CD4-positive, alpha-beta T cell treated with Interleukin-17A for 4 hours (primary cell): ENCODE measurements at regions not wholly inside any gene's neighbourhood (a gene's known extent, or its start where the extent isn't known, plus 50 kb on each side); places are given as distances from the start of the nearest gene placed in this dataset.
"Not testable (repeated sequence)": the region's sequence is repeated elsewhere in the genome, so short reads cannot be mapped to it uniquely, and the experiment has no call there.

Source experiments
- DNase-seq: peaks from one replicate; pipeline ENCODE4 v3.0.0-alpha.2; 2020; ENCODE audit warnings: mixed read lengths

- DNase-seq: no peak
These were observed 766.3 kb downstream of the DNAJB9 start for GRCh38 chr7:109335951-109336350.

DNA sequence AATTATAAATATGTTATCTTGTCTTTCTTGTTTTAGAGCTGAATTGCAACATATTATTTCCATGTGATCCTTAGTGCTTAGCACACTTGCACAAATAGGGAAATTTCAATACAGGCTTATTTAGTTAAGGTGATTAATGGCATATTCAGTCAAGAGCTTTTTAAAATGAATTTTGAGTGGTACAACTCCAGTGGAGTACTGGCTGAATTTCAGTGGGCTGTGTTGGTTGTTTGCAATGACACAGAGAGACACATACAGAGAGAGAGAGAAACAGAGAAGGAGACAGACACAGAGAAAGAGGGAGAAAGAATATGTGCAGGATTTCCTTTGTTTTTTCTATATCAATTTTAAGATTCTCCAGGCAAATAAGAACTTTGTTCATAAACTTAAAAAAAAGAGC is 766.9 kb downstream of the DNAJB9 start:
- no peak for DNase-seq

GRCh38 chr7:109343678-109344077 is 774.0 kb downstream of the DNAJB9 start:
- no peak for DNase-seq

- DNase-seq: no peak
These were observed 781.8 kb downstream of the DNAJB9 start for GRCh38 chr7:109351493-109351892.

DNA sequence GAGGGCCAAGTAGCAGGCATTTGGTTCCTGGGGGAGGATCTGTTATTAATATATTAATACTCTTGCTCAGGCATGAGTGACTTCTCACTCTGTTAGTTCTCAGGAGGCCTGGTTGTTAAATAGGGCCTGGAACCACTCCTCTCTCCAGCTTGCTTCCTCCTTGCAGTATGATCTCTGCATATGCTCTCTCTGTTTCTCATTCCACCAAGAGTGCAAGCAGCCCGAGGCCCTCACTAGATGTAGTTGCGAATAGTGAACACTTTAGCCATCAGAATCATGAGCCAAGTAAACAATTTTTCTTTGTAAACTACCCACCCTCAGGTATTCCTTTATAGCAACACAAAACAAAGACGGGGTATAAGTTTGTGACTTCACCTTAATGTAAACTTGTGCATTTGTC is 784.3 kb downstream of the DNAJB9 start:
- no peak for DNase-seq

- DNase-seq: no peak
These were observed 784.9 kb downstream of the DNAJB9 start for GRCh38 chr7:109354552-109354951.

- DNase-seq: no peak
These were observed 806.1 kb downstream of the DNAJB9 start for GRCh38 chr7:109375823-109376222.

GRCh38 chr7:109376576-109376975 is 806.9 kb downstream of the DNAJB9 start:
- DNase-seq: no peak

GRCh38 chr7:109377076-109377884 is 807.6 kb downstream of the DNAJB9 start:
- no peak for DNase-seq

- DNase-seq: no peak
These were observed 817.3 kb downstream of the DNAJB9 start for GRCh38 chr7:109386959-109387358.

GRCh38 chr7:109387530-109387929 is 817.9 kb downstream of the DNAJB9 start:
- no peak for DNase-seq

DNA sequence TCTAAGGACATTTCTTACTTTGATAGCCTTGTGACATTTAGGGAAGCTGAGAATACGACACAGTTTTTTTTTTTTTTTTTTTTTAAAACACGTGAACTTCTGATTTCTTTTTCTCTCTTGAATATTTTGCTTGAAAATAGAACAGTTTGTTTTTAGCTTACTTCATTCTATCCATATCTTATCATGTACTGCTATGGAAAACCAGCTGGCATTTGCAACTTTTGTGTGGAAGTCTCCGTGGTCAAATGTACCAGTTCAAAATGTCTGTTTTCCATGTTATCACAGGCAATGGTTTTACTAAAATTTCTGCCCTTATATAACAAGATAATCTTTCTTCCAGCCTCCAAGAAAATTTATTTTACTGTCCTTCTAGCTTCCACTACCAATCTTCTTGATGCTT is 821.6 kb downstream of the DNAJB9 start:
- no peak for DNase-seq

DNA sequence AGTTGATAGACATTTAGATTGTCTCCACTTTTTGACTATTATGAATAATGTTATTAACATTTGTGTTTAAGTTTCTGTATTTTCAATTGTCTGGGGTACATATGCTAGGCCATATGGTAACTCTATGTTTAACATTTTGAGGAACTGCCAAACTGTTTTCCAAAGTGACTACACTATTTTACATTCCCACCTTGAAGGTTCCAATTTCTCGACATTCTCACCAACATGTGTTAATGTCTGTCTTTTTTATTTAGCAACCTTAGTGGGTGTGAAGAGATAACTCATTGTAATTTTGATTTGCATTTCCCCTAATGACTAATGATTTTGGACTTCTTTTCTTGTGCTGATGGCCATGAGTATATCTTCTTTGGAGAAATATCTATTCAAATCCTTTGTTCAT is 832.4 kb downstream of the DNAJB9 start:
- no peak for DNase-seq

- DNase-seq: no peak
These were observed 838.1 kb downstream of the DNAJB9 start for GRCh38 chr7:109407756-109408155.

- no peak for DNase-seq
These were observed 868.3 kb downstream of the DNAJB9 start for GRCh38 chr7:109437957-109438356.

DNA sequence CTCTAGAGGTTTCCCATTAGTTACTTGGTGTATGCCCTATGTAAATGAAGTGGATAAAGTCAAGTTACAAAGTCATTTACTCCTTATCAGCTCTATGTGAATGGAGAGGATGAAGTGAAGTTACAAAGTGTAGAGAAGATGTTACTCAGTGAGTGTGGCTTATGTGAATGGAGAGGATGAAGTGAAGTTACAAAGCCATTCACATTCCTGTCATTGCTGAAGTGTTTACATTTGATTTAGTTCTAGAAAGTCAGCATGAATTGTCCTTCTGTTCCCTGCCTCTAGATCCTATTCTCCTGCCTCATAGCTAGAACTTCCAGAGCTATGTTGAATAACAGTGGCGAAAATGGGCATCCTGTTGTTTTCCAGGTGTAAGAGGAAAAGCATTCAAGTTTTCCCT is 880.1 kb downstream of the DNAJB9 start:
- DNase-seq: no peak

GRCh38 chr7:109456116-109456515 is 886.4 kb downstream of the DNAJB9 start:
- DNase-seq: no peak

DNA sequence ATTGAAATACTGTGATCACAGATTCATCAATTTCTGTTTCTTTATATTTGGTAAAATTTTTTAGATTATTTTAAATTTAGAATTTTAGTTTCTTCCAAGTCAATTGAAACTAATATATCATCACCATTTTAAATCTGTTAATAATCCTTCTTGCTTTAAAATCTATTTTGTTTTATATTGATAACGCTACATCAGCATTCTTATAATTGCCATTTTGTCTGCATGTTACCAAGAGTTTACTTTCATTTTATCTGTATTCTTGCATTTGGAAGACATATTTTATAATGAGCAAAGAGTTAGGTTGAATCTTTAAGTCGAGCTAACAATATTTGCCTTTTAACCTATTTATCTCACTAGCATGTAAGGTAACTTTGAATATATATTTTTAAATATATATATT is 890.6 kb downstream of the DNAJB9 start:
- DNase-seq: no peak

GRCh38 chr7:109462171-109462570 is 892.5 kb downstream of the DNAJB9 start:
- no peak for DNase-seq

DNA sequence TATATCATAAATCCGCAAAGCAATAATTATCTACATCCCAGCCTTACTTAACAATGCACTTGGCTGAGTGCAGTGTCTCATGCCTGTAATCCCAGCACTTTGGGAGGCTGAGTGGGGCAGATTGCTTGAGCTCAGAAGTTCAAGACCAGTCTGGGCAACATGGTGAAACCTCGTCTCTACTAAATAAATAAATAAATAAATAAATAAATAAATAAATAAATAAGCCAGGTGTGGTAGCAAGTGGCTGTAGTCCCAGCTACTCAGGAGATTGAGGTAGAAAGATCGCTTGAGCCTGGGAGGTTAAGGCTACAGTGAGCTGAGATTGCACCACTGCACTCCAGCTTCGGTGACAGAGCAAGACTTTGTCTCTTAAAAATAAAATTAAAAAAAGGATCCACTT is 898.1 kb downstream of the DNAJB9 start:
- not testable (repeated sequence) for DNase-seq

DNA sequence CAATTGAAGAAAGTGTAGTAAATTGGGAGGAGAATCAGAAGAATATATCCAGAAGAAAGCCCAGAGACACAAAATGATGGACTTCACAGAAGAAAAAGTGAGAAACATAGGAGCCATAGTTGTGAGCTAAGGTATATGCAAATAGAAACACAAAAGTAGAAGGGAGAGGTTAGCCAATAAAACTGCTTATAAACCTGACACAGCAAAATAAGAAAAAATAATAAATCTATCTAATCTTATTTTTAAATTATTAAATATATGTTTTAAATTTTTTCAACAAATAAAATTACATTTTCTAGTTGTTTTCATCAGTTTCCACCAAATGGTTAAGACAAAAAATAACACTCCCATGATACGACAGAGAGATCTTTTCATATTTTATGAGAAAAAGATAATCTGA is 903.5 kb downstream of the DNAJB9 start:
- no peak for DNase-seq

- DNase-seq: no peak
These were observed 906.7 kb downstream of the DNAJB9 start for GRCh38 chr7:109476409-109476808.

GRCh38 chr7:109479388-109479787 is 909.7 kb downstream of the DNAJB9 start:
- DNase-seq: no peak

GRCh38 chr7:109490607-109491006 is 920.9 kb downstream of the DNAJB9 start:
- DNase-seq: not testable (repeated sequence)

GRCh38 chr7:109497053-109497452 is 927.4 kb downstream of the DNAJB9 start:
- no peak for DNase-seq
